H9 (cell line): ENCODE measurements at regions not wholly inside any gene's neighbourhood (a gene's known extent, or its start where the extent isn't known, plus 50 kb on each side); places are given as distances from the start of the nearest gene placed in this dataset.

Source experiments
- DNase-seq: peaks from one replicate; pipeline ENCODE4 v3.0.0-alpha.2; 2017
- H2AFZ ChIP-seq: one replicate; pipeline ENCODE4 v1.6.1; 2013; ENCODE audit warnings: mild to moderate bottlenecking, low read length, control low read depth, moderate library complexity
- H2AK5ac ChIP-seq: 2 replicates; pipeline ENCODE4 v1.6.1; 2013; ENCODE audit warnings: low read length, control low read depth, mixed read lengths; ENCODE audit not compliant: insufficient read length
- H2BK120ac ChIP-seq: one replicate; pipeline ENCODE4 v1.6.1; 2013; ENCODE audit warnings: low read depth, mild to moderate bottlenecking, low read length, control low read depth, inconsistent platforms; ENCODE audit not compliant: poor library complexity, severe bottlenecking
- H2BK12ac ChIP-seq: 2 replicates; pipeline ENCODE4 v1.6.1; 2013; ENCODE audit warnings: low read length, control low read depth, mixed read lengths, low read depth; ENCODE audit not compliant: insufficient read length
- H2BK15ac ChIP-seq: 2 replicates; pipeline ENCODE4 v1.6.1; 2013; ENCODE audit warnings: low read depth, low read length, control low read depth
- H2BK20ac ChIP-seq: one replicate; pipeline ENCODE4 v1.6.1; 2013; ENCODE audit warnings: low read depth, mild to moderate bottlenecking, low read length, control low read depth, inconsistent platforms; ENCODE audit not compliant: poor library complexity, severe bottlenecking
- H2BK5ac ChIP-seq: 2 replicates; pipeline ENCODE4 v1.6.1; 2013; ENCODE audit warnings: low read length, control low read depth, mixed read lengths; ENCODE audit not compliant: insufficient read length
- H3K14ac ChIP-seq: 2 replicates; pipeline ENCODE4 v1.6.1; 2013; ENCODE audit warnings: low read length, control low read depth; ENCODE audit not compliant: insufficient read depth
- H3K18ac ChIP-seq: 2 replicates; pipeline ENCODE4 v1.6.1; 2013; ENCODE audit warnings: low read depth, mild to moderate bottlenecking, mixed read lengths, low read length, control low read depth; ENCODE audit not compliant: insufficient read length
- H3K23ac ChIP-seq: 2 replicates; pipeline ENCODE4 v1.6.1; 2013; ENCODE audit warnings: low read length, control low read depth, mixed read lengths, low read depth; ENCODE audit not compliant: insufficient read length
- H3K23me2 ChIP-seq: 2 replicates; pipeline ENCODE4 v1.6.1; 2013; ENCODE audit warnings: low read depth, mild to moderate bottlenecking, mixed read lengths, low read length, control low read depth; ENCODE audit not compliant: insufficient read length, poor library complexity, severe bottlenecking
- H3K27ac ChIP-seq: 2 replicates; pipeline ENCODE4 v1.5.1; 2013; ENCODE audit warnings: low read length, control low read depth, mixed read lengths, low read depth; ENCODE audit not compliant: insufficient read length
- H3K27me3 ChIP-seq: 2 replicates; pipeline ENCODE4 v1.6.1; 2013; ENCODE audit warnings: low read length, control low read depth, inconsistent platforms; ENCODE audit not compliant: insufficient read depth
- H3K4ac ChIP-seq: 2 replicates; pipeline ENCODE4 v1.6.1; 2013; ENCODE audit warnings: low read depth, mild to moderate bottlenecking, control low read depth, inconsistent platforms, low read length, moderate library complexity
- H3K4me1 ChIP-seq: 2 replicates; pipeline ENCODE4 v1.6.1; 2013; ENCODE audit warnings: low read length, control low read depth, inconsistent platforms; ENCODE audit not compliant: insufficient read depth
- H3K4me2 ChIP-seq: 2 replicates; pipeline ENCODE4 v1.6.1; 2013; ENCODE audit warnings: low read length, control low read depth, mixed read lengths; ENCODE audit not compliant: insufficient read length, insufficient read depth
- H3K56ac ChIP-seq: 2 replicates; pipeline ENCODE4 v1.6.1; 2013; ENCODE audit warnings: low read depth, mild to moderate bottlenecking, mixed read lengths, low read length, control low read depth; ENCODE audit not compliant: insufficient read length
- H3K79me1 ChIP-seq: 2 replicates; pipeline ENCODE4 v1.6.1; 2013; ENCODE audit warnings: low read depth, mild to moderate bottlenecking, moderate library complexity, low read length, control low read depth, inconsistent platforms; ENCODE audit not compliant: insufficient read depth, poor library complexity, severe bottlenecking
- H3K79me2 ChIP-seq: 2 replicates; pipeline ENCODE4 v1.6.1; 2013; ENCODE audit warnings: low read length, control low read depth, inconsistent platforms; ENCODE audit not compliant: insufficient read depth
- H3K9ac ChIP-seq: 2 replicates; pipeline ENCODE4 v1.6.1; 2013; ENCODE audit warnings: low read length, control low read depth, mixed read lengths; ENCODE audit not compliant: insufficient read length; ENCODE audit errors: extremely low read depth
- H3K9me3 ChIP-seq: one replicate; pipeline ENCODE4 v1.6.1; 2013; ENCODE audit warnings: low read depth, low read length, inconsistent platforms; ENCODE audit not compliant: control insufficient read depth
- H3T11ph ChIP-seq: one replicate; pipeline ENCODE4 v1.6.1; 2013; ENCODE audit warnings: mild to moderate bottlenecking, low read length, control low read depth, inconsistent platforms
- H4K20me1 ChIP-seq: one replicate; pipeline ENCODE4 v1.6.1; 2013; ENCODE audit not compliant: control insufficient read depth, insufficient read length, insufficient read depth
- H4K5ac ChIP-seq: 2 replicates; pipeline ENCODE4 v1.6.1; 2013; ENCODE audit warnings: low read depth, mild to moderate bottlenecking, mixed read lengths, low read length, control low read depth; ENCODE audit not compliant: insufficient read length
- H4K8ac ChIP-seq: replicated peaks from 2 replicates; pipeline ENCODE4 v1.6.1; 2013; ENCODE audit warnings: low read length, control low read depth, mixed read lengths, low read depth; ENCODE audit not compliant: insufficient read length
- H4K91ac ChIP-seq: 2 replicates; pipeline ENCODE4 v1.6.1; 2013; ENCODE audit warnings: low read depth, mild to moderate bottlenecking, moderate library complexity, mixed read lengths, low read length, control low read depth; ENCODE audit not compliant: insufficient read length
- H3K27ac Mint-ChIP-seq, 3 experiments: 2 replicates in 2 of 3; 3 replicates in 1 of 3; pipeline ENCODE4 v1.8.0; 2020 to 2021; ENCODE audit warnings: mixed read lengths in 3 of 3, mild to moderate bottlenecking in 1 of 3, moderate library complexity in 1 of 3
- H3K27me3 Mint-ChIP-seq: 2 replicates; pipeline ENCODE4 v1.8.0; 2021; ENCODE audit warnings: low read depth, mild to moderate bottlenecking, moderate library complexity, mixed read lengths
- H3K36me3 Mint-ChIP-seq, 3 experiments: 2 replicates in 2 of 3; 3 replicates in 1 of 3; pipeline ENCODE4 v1.8.0; 2020 to 2021; ENCODE audit warnings: low read depth in 3 of 3, mixed read lengths in 3 of 3; ENCODE audit not compliant: insufficient read depth in 1 of 3
- H3K4me1 Mint-ChIP-seq, 2 experiments: 2 replicates each; pipeline ENCODE4 v1.8.0; 2020; ENCODE audit warnings: mixed read lengths in 2 of 2
- H3K4me3 Mint-ChIP-seq, 2 experiments: 2 replicates in 1 of 2; 3 replicates in 1 of 2; pipeline ENCODE4 v1.8.0; 2020 to 2021; ENCODE audit warnings: mild to moderate bottlenecking in 2 of 2, mixed read lengths in 2 of 2, moderate library complexity in 1 of 2
- H3K9me3 Mint-ChIP-seq, 2 experiments: 2 replicates in 1 of 2; 3 replicates in 1 of 2; pipeline ENCODE4 v1.8.0; 2020; ENCODE audit warnings: mild to moderate bottlenecking in 2 of 2, mixed read lengths in 2 of 2, moderate library complexity in 1 of 2
- CTCF ChIP-seq: fragments of 200-600 bp; sonication (generic); conservative IDR thresholded peaks from 3 replicates; pipeline ENCODE4 v1.8.0; 2021; ENCODE audit warnings: antibody characterized with exemption, mild to moderate bottlenecking
- WGBS: extraction: QIAGEN DNeasy Blood & Tissue Kit; methylation state at CpG from one replicate; pipeline ENCODE4 v1.1.7; 2013; ENCODE audit warnings: missing lambda C conversion rate, low lambda C conversion rate, mixed read lengths; ENCODE audit not compliant: insufficient read length; ENCODE audit errors: extremely low coverage; 5-methylcytosine and 5-hydroxymethylcytosine counted together

- Histone ChIP-seq H3K9ac (no peak overlapping the region), H3K23me2 (no peaks in the 10 kb centered on the region), H3K27ac (no peak overlapping the region), H3K27me3 (no peaks in the 10 kb centered on the region), H2BK120ac (no peak overlapping the region), H3K79me2 (no peaks in the 10 kb centered on the region), H4K5ac (no peak overlapping the region), H3K79me1 (no peaks in the 10 kb centered on the region), H2AFZ (no peak overlapping the region), H2BK20ac (no peak overlapping the region), H2BK15ac (no peak overlapping the region), H4K8ac (no peak overlapping the region), H3K4me2 (no peak overlapping the region), H3K23ac (no peak overlapping the region), H4K91ac (no peak overlapping the region), H3K4ac (no peak overlapping the region), H3K18ac (no peak overlapping the region), H2BK5ac (no peak overlapping the region), H3K56ac (no peak overlapping the region), H3K14ac (no peak overlapping the region), H2AK5ac (no peak overlapping the region), H3K9me3 (no peaks in the 10 kb centered on the region), H4K20me1 (no peaks in the 10 kb centered on the region), H3K4me1 (no peaks in the 10 kb centered on the region), H3T11ph (no peak overlapping the region), H2BK12ac (no peak overlapping the region)
- H3K27ac Mint-ChIP-seq = no peak overlapping the region
- no peak overlapping the region for H3K4me3 Mint-ChIP-seq
- no CpG with 5 or more reads among the region's 6 CpGs for WGBS
- peaks cover 4 to 6% of the 10 kb centered on the region in 2 experiments; a peak in 2 of 4 replicates for H3K4me1 Mint-ChIP-seq
- peaks cover 54% of the 10 kb centered on the region for H3K27me3 Mint-ChIP-seq
- H3K9me3 Mint-ChIP-seq = no peaks in the 10 kb centered on the region
- no peak for TF ChIP-seq CTCF
- no peaks in the 10 kb centered on the region for H3K36me3 Mint-ChIP-seq
- no peak for DNase-seq
Observed at GRCh38 chr20:20836836-20837235, 124.4 kb upstream of the RALGAPA2 start.
